ENCODE measurements at regions not wholly inside any gene's neighbourhood (a gene's known extent, or its start where the extent isn't known, plus 50 kb on each side); places are given as distances from the start of the nearest gene placed in this dataset.

- H3K4me1 ChIP-seq (ENCODE audit: control insufficient read depth, extremely low read depth, insufficient read depth, low read length) = no peaks in the 10 kb centered on the region
- H3K36me3 ChIP-seq (ENCODE audit: control insufficient read depth in 2 of 2, extremely low read depth in 1 of 2, insufficient read depth in 2 of 2, low read length in 2 of 2) = no peaks in the 10 kb centered on the region
- dilution Hi-C loops (cut with MboI; ENCODE audit: extremely low pct_ligation_motif_present, low sequenced_read_pairs) = no loop called here
- H3K9ac ChIP-seq (replicated peaks; ENCODE audit: extremely low read depth, insufficient read depth, low read length) = no peak overlapping the region
- no peaks in the 10 kb centered on the region for H3K9me1 ChIP-seq (replicated peaks; ENCODE audit: control insufficient read depth, extremely low read depth, insufficient read depth, low read length)
- intact Hi-C loops (cut with micrococcal nuclease) = no loop called here
- ChIA-PET CTCF (no interaction called here), POLR2A (no interaction called here)
- H3K9me3 ChIP-seq (replicated peaks; ENCODE audit: control insufficient read depth, insufficient read depth, low read length) = peaks cover 1% of the 10 kb centered on the region
- no peak overlapping the region for H3K27ac ChIP-seq (ENCODE audit: insufficient read depth, low read depth, low read length)
- no peaks in the 10 kb centered on the region for H3K79me2 ChIP-seq (ENCODE audit: control insufficient read depth, insufficient read depth, low read length)
- H3K4me2 ChIP-seq (ENCODE audit: insufficient read depth, low read length) = no peak overlapping the region
- no peak overlapping the region for H2AFZ ChIP-seq (ENCODE audit: low read depth, low read length)
- FAIRE-seq (no peak), DNase-seq (ENCODE audit: low read depth, low spot score) (no peak)
- H4K20me1 ChIP-seq (replicated peaks; ENCODE audit: control insufficient read depth, extremely low read depth, insufficient read depth, low read length) = no peaks in the 10 kb centered on the region
- no peak for TF ChIP-seq MYC (IDR thresholded peaks at IDR 0.05; ENCODE audit: low read depth, low read length)
- no peak for TF ChIP-seq FOS (IDR thresholded peaks at IDR 0.05; ENCODE audit: borderline replicate concordance, insufficient read depth, low read length)
- TF ChIP-seq JUN (IDR thresholded peaks at IDR 0.05; ENCODE audit: borderline replicate concordance, insufficient read depth, insufficient read length, low read depth) = no peak
- no peak for TF ChIP-seq EZH2 (IDR thresholded peaks at IDR 0.05; ENCODE audit: borderline replicate concordance, low read depth, low read length, severe bottlenecking)
- TF ChIP-seq POLR2AphosphoS5 (IDR thresholded peaks at IDR 0.05; ENCODE audit: insufficient read depth, low read depth, low read length) = no peak
- TF ChIP-seq CTCF (IDR thresholded peaks at IDR 0.05; ENCODE audit: extremely low read depth in 1 of 2, insufficient read depth in 1 of 2, low read depth in 1 of 2, low read length in 2 of 2) = no peak
- no peak for TF ChIP-seq MAX (IDR thresholded peaks at IDR 0.05; ENCODE audit: insufficient read depth, insufficient read length)
- TF ChIP-seq GATA2 (IDR thresholded peaks at IDR 0.05; ENCODE audit: insufficient read depth, insufficient read length, low read depth, low read length) = no peak
- no peak for TF ChIP-seq POLR2A (IDR thresholded peaks at IDR 0.05; ENCODE audit: low read depth, low read length)
- no TSS peak for BruUV-seq (replicated peaks)
- no peaks in the 10 kb centered on the region for H3K27me3 ChIP-seq (ENCODE audit: control insufficient read depth in 2 of 2, insufficient read depth in 2 of 2, low read length in 2 of 2)
- H3K4me3 ChIP-seq (replicated peaks in 1 of 3; ENCODE audit: insufficient read depth in 1 of 3, low read depth in 1 of 3, low read length in 3 of 3) = no peak overlapping the region
Measured at GRCh38 chr2:13950761-13951160, 681.8 kb upstream of the LRATD1 start.

Data from endothelial cell of umbilical vein (primary cell).